ENCODE measurements at regions not wholly inside any gene's neighbourhood (a gene's known extent, or its start where the extent isn't known, plus 50 kb on each side); places are given as distances from the start of the nearest gene placed in this dataset.

GRCh38 chr3:106589311-106589942 is 720.6 kb upstream of the CBLB start:
- no peak for TF ChIP-seq ARNTL (CRISPR knock-in tag; IDR thresholded peaks at IDR 0.05; ENCODE audit: borderline replicate concordance, low read depth)
- no peak for TF ChIP-seq CREB5 (CRISPR knock-in tag; IDR thresholded peaks at IDR 0.05; ENCODE audit: low read depth)
- TF ChIP-seq PATZ1 (CRISPR knock-in tag; IDR thresholded peaks at IDR 0.05; ENCODE audit: borderline replicate concordance): no peak
- no peak for TF ChIP-seq ZFP3 (CRISPR knock-in tag; IDR thresholded peaks at IDR 0.05)
- TF ChIP-seq BACH2 (CRISPR knock-in tag; IDR thresholded peaks at IDR 0.05; ENCODE audit: borderline replicate concordance): no peak
- TF ChIP-seq ZNF565 (CRISPR knock-in tag; conservative IDR thresholded peaks at IDR 0.05; ENCODE audit: low read depth): no peak
- no peak for TF ChIP-seq ZNF8 (CRISPR knock-in tag; IDR thresholded peaks at IDR 0.05)
- no peak for ATAC-seq

GRCh38 chr3:106590216-106590615 is 721.4 kb upstream of the CBLB start:
- no peak for ATAC-seq
- TF ChIP-seq CSDC2 (CRISPR knock-in tag; IDR thresholded peaks at IDR 0.05): no peak
- TF ChIP-seq ZNF70 (CRISPR knock-in tag; IDR thresholded peaks at IDR 0.05): no peak
- TF ChIP-seq GLIS3 (CRISPR knock-in tag; IDR thresholded peaks at IDR 0.05): no peak
- no peak for TF ChIP-seq ISL1 (CRISPR knock-in tag; IDR thresholded peaks at IDR 0.05)
- TF ChIP-seq ARNTL (CRISPR knock-in tag; IDR thresholded peaks at IDR 0.05; ENCODE audit: borderline replicate concordance, low read depth): no peak
- TF ChIP-seq TOX (CRISPR knock-in tag; IDR thresholded peaks at IDR 0.05; ENCODE audit: borderline replicate concordance): no peak
- TF ChIP-seq PPARA (CRISPR knock-in tag; IDR thresholded peaks at IDR 0.05; ENCODE audit: borderline replicate concordance): no peak
- no peak for TF ChIP-seq SNAI2 (CRISPR knock-in tag; IDR thresholded peaks at IDR 0.05)
- no peak for TF ChIP-seq CSRNP3 (CRISPR knock-in tag; IDR thresholded peaks at IDR 0.05)
- TF ChIP-seq OSR1 (CRISPR knock-in tag; IDR thresholded peaks at IDR 0.05): no peak
- no peak for TF ChIP-seq TSHZ2 (CRISPR knock-in tag; IDR thresholded peaks at IDR 0.05)
- no peak for TF ChIP-seq ESRRG (CRISPR knock-in tag; IDR thresholded peaks at IDR 0.05)

GRCh38 chr3:106593381-106593780 is 724.6 kb upstream of the CBLB start:
- no peak for ATAC-seq
- TF ChIP-seq ZFP3 (CRISPR knock-in tag; IDR thresholded peaks at IDR 0.05): no peak
- TF ChIP-seq ZFP30 (CRISPR knock-in tag; IDR thresholded peaks at IDR 0.05): no peak
- TF ChIP-seq TCF4 (CRISPR knock-in tag; IDR thresholded peaks at IDR 0.05; ENCODE audit: borderline replicate concordance): no peak
- no peak for TF ChIP-seq CSRNP3 (CRISPR knock-in tag; IDR thresholded peaks at IDR 0.05)
- TF ChIP-seq OSR1 (CRISPR knock-in tag; IDR thresholded peaks at IDR 0.05): no peak
- TF ChIP-seq CREB5 (CRISPR knock-in tag; IDR thresholded peaks at IDR 0.05; ENCODE audit: low read depth): no peak
- TF ChIP-seq RARB (CRISPR knock-in tag; IDR thresholded peaks at IDR 0.05): no peak
- no peak for TF ChIP-seq ZC3H10 (CRISPR knock-in tag; IDR thresholded peaks at IDR 0.05)
- TF ChIP-seq POU6F1 (CRISPR knock-in tag; IDR thresholded peaks at IDR 0.05; ENCODE audit: borderline replicate concordance, low read depth): no peak
- TF ChIP-seq PPARA (CRISPR knock-in tag; IDR thresholded peaks at IDR 0.05; ENCODE audit: borderline replicate concordance): no peak
- no peak for TF ChIP-seq GLIS3 (CRISPR knock-in tag; IDR thresholded peaks at IDR 0.05)
- TF ChIP-seq ZNF565 (CRISPR knock-in tag; conservative IDR thresholded peaks at IDR 0.05; ENCODE audit: low read depth): no peak
- TF ChIP-seq ARNTL (CRISPR knock-in tag; IDR thresholded peaks at IDR 0.05; ENCODE audit: borderline replicate concordance, low read depth): no peak
- no peak for TF ChIP-seq BACH2 (CRISPR knock-in tag; IDR thresholded peaks at IDR 0.05; ENCODE audit: borderline replicate concordance)
- TF ChIP-seq SNAI2 (CRISPR knock-in tag; IDR thresholded peaks at IDR 0.05): no peak
- no peak for TF ChIP-seq CSDC2 (CRISPR knock-in tag; IDR thresholded peaks at IDR 0.05)
- no peak for TF ChIP-seq ESRRG (CRISPR knock-in tag; IDR thresholded peaks at IDR 0.05)
- TF ChIP-seq TOX (CRISPR knock-in tag; IDR thresholded peaks at IDR 0.05; ENCODE audit: borderline replicate concordance): no peak

All from SK-N-SH treated with all-trans-retinoic acid at 6 μM for 48 hours (cell line).